ENCODE measurements at regions not wholly inside any gene's neighbourhood (a gene's known extent, or its start where the extent isn't known, plus 50 kb on each side); places are given as distances from the start of the nearest gene placed in this dataset.
"Not testable (repeated sequence)": the region's sequence is repeated elsewhere in the genome, so short reads cannot be mapped to it uniquely, and the experiment has no call there.

DNA sequence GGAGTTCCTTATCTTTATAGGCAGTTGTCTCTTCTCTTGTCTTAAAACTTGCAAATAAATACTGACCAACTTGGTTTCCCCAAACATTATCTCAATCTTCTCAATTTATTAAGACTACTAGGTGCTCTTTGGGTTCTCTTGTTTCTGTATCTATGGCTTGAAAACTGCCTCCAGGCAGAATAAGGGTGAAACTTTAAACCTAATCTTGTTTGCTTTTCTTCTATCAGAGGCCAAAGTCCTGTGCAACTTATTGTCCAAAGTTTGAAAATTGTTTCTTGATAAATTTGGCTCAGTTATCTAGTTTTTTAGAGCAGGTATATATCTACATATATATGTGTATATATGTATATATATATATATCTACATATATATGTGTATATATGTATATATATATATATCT is 110.1 kb upstream of the ANO5 start:
- H3K27ac ChIP-seq: no peak overlapping the region
- no peak overlapping the region for H3K4me3 ChIP-seq
- TF ChIP-seq, protein P1, sequence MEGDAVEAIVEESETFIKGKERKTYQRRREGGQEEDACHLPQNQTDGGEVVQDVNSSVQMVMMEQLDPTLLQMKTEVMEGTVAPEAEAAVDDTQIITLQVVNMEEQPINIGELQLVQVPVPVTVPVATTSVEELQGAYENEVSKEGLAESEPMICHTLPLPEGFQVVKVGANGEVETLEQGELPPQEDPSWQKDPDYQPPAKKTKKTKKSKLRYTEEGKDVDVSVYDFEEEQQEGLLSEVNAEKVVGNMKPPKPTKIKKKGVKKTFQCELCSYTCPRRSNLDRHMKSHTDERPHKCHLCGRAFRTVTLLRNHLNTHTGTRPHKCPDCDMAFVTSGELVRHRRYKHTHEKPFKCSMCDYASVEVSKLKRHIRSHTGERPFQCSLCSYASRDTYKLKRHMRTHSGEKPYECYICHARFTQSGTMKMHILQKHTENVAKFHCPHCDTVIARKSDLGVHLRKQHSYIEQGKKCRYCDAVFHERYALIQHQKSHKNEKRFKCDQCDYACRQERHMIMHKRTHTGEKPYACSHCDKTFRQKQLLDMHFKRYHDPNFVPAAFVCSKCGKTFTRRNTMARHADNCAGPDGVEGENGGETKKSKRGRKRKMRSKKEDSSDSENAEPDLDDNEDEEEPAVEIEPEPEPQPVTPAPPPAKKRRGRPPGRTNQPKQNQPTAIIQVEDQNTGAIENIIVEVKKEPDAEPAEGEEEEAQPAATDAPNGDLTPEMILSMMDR (IDR thresholded peaks at IDR 0.05): no peak
- no peak for DNase-seq (ENCODE audit: low spot score)

- TF ChIP-seq, protein P1 (IDR thresholded peaks at IDR 0.05): no peak
- H3K4me3 ChIP-seq: no peak overlapping the region
- no peak for DNase-seq (ENCODE audit: low spot score)
- H3K27ac ChIP-seq: no peak overlapping the region
Measured at GRCh38 chr11:22084056-22084455, 108.8 kb upstream of the ANO5 start.

DNA sequence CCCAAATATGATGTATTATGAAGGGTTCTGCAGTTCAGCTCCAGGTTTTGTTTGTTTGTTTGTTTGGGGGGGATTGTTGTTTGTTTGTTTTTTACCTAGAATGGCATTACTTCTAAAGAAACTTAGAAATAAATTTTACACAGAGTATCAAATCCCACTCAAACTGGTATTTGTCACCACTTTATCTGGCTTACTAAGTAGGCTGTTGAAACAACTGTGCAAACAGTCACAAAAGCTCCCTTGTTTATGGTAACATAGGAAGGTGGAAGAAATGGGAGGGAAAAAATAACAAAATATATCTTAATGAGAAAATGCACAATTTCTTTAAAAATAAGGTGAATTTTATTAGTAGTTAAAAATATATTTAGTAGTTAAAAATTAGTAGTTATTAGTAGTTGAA is 108.3 kb upstream of the ANO5 start:
- TF ChIP-seq, protein P1 (IDR thresholded peaks at IDR 0.05): no peak
- no peak overlapping the region for H3K27ac ChIP-seq
- no peak for DNase-seq (ENCODE audit: low spot score)
- no peak overlapping the region for H3K4me3 ChIP-seq

DNA sequence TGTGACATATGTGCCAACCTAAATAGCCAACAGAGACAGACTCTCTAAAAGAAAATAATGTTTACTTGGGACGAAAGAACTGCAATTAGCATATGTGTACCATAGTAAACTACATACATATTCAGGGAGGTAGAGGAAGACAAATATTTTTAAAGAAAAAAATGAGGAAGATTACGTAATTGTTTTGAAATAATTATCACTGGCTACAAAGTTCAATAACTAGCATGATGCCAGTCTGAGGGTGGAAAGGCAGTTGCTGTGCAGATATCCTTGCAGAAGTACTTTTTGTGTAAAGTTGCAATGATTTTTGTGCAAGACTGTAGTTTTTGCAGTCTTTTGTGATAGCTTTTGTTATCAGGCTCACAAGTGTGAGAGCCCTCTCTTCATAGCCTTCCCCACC is 103.3 kb upstream of the ANO5 start:
- no peak for DNase-seq (ENCODE audit: low spot score)
- TF ChIP-seq, protein P1 (IDR thresholded peaks at IDR 0.05): no peak
- Histone ChIP-seq H3K4me3 (no peak overlapping the region), H3K27ac (no peak overlapping the region)

- Histone ChIP-seq H3K27ac (no peak overlapping the region), H3K4me3 (no peak overlapping the region)
- TF ChIP-seq, protein P1 (IDR thresholded peaks at IDR 0.05): no peak
- no peak for DNase-seq (ENCODE audit: low spot score)
Measured at GRCh38 chr11:22106566-22106965, 86.3 kb upstream of the ANO5 start.

DNA sequence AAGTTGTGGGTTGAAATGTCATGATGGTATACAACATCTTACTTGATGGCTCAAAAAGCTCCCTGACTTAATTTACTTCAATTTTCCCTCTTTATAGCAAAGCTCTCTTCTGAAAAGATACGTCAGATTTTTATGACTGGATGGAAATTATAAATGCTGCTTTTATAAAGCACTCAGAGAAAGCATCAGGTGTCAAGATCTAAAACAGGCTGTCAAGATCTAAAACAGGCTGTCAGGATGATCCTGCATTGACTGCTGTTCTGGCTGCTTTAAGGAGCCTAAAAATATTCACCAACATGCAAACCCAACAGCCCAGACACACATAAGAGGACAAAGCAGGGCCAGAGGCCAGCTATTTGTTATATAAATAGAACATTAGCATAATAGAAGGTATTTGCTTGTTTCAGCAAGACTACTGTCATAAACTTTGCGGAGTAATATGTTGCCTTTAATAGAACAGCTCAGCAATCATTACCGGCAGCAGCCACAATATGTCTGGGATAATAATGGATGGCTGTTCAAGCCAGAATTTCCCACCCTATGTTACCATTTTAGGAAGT is 77.3 kb upstream of the ANO5 start:
- DNase-seq (ENCODE audit: low spot score): no peak
- H3K4me3 ChIP-seq: no peak overlapping the region
- TF ChIP-seq, protein P1 (IDR thresholded peaks at IDR 0.05): no peak
- H3K27ac ChIP-seq: no peak overlapping the region

DNA sequence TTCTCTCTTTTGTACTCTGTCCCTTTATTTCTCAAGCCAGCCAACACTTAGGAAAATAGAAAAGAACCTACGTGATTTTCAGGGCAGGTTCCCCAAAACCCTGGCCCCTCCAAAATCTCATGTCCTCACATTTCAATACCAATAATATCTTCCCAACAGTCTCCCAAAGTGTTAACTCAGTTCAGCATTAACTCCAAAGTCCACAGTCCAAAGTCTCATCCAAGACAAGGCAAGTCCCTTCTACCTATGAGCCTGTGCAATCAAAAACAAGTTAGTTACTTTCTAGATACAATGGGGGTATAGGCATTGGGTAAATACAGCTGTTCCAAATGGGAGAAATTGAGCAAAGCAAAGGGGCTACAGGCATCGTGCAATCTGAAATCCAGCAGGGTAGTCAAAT is 64.9 kb upstream of the ANO5 start:
- H3K4me3 ChIP-seq: not testable (repeated sequence)

More for the DNA sequence above, 64.9 kb upstream of the ANO5 start:
- not testable (repeated sequence) for H3K27ac ChIP-seq; DNase-seq (ENCODE audit: low spot score)
